OCI-LY7 (cell line): ENCODE measurements at regions not wholly inside any gene's neighbourhood (a gene's known extent, or its start where the extent isn't known, plus 50 kb on each side); places are given as distances from the start of the nearest gene placed in this dataset.

Source experiments
- BruUV-seq: library from RNA; stranded (reverse); fragments of 400-500 nt; replicated peaks from 2 replicates; lab custom pipeline; 2021; lab: Mats Ljungman, UMichigan
- CTCF ChIA-PET: fragments of 300-600 bp; sonication (Branson Sonifier 250); formaldehyde crosslinking; loops from one replicate; lab custom pipeline; 2022; ENCODE audit warnings: antibody characterized with exemption; ENCODE audit not compliant: unreplicated experiment; lab: Charles Lee
- POLR2A ChIA-PET: fragments of 300-600 bp; sonication (Branson Sonifier 250); formaldehyde crosslinking; loops from one replicate; lab custom pipeline; 2022; ENCODE audit warnings: antibody characterized with exemption; lab: Charles Lee
- DNase-seq: peaks from one replicate; pipeline ENCODE4 v3.0.0-alpha.2; 2015; ENCODE audit warnings: low spot score
- H2AFZ ChIP-seq: fragments of 200-600 bp; sonication (generic), shearing (Covaris generic); 2 replicates; pipeline ENCODE4 v1.6.1; 2014; ENCODE audit warnings: mild to moderate bottlenecking, antibody characterized with exemption, low read length, moderate library complexity
- H3K27ac ChIP-seq: fragments of 200-600 bp; sonication (generic); 2 replicates; pipeline ENCODE4 v1.5.1; 2014; ENCODE audit warnings: mixed run types, low read depth, mild to moderate bottlenecking, moderate library complexity, low read length, inconsistent platforms; ENCODE audit not compliant: poor library complexity, severe bottlenecking
- H3K36me3 ChIP-seq: fragments of 200-600 bp; sonication (generic); 2 replicates; pipeline ENCODE4 v1.6.1; 2014; ENCODE audit warnings: mild to moderate bottlenecking, antibody characterized with exemption, low read length, moderate library complexity, mixed read lengths; ENCODE audit not compliant: insufficient read depth
- H3K4me1 ChIP-seq: fragments of 200-600 bp; sonication (generic); 2 replicates; pipeline ENCODE4 v1.5.1; 2014; ENCODE audit warnings: mild to moderate bottlenecking, low read length; ENCODE audit not compliant: insufficient read depth, poor library complexity, severe bottlenecking
- H3K4me2 ChIP-seq: fragments of 200-600 bp; sonication (generic); 2 replicates; pipeline ENCODE4 v1.6.1; 2014; ENCODE audit warnings: mild to moderate bottlenecking, low read length
- H3K4me3 ChIP-seq: fragments of 200-600 bp; sonication (generic); 2 replicates; pipeline ENCODE4 v1.5.1; 2014; ENCODE audit warnings: mild to moderate bottlenecking, low read depth, low read length; ENCODE audit not compliant: poor library complexity, severe bottlenecking
- H3K79me2 ChIP-seq: fragments of 200-600 bp; sonication (generic); 2 replicates; pipeline ENCODE4 v1.6.1; 2016; ENCODE audit warnings: low read depth, mild to moderate bottlenecking, low read length, moderate library complexity, mixed read lengths; ENCODE audit not compliant: insufficient read depth
- H3K9me2 ChIP-seq: fragments of 200-600 bp; sonication (generic); 2 replicates; pipeline ENCODE4 v1.6.1; 2016; ENCODE audit warnings: mild to moderate bottlenecking, low read length, mixed read lengths; ENCODE audit not compliant: insufficient read depth
- H3K9me3 ChIP-seq: fragments of 200-600 bp; sonication (generic); 2 replicates; pipeline ENCODE4 v1.6.1; 2014; ENCODE audit warnings: mild to moderate bottlenecking, mixed run types, low read length, mixed read lengths
- H4K20me1 ChIP-seq: fragments of 200-600 bp; sonication (generic); 2 replicates; pipeline ENCODE4 v1.6.1; 2014; ENCODE audit warnings: mild to moderate bottlenecking, antibody characterized with exemption, low read length, moderate library complexity, mixed read lengths; ENCODE audit not compliant: insufficient read depth
- CTCF ChIP-seq: fragments of 200-600 bp; sonication (generic); conservative IDR thresholded peaks from 2 replicates; pipeline ENCODE4 v1.5.1; 2014; ENCODE audit warnings: mild to moderate bottlenecking, antibody characterized with exemption, low read length, moderate library complexity, mixed read lengths
- EZH2phosphoT487 ChIP-seq: fragments of 200-600 bp; sonication (generic); IDR thresholded peaks from 2 replicates; pipeline ENCODE4 v1.6.1; 2018; ENCODE audit warnings: low read depth, borderline replicate concordance, mild to moderate bottlenecking, mixed run types, antibody characterized with exemption, low read length, moderate library complexity, mixed read lengths
- intact Hi-C: fragments of 100-400 bp; cut with micrococcal nuclease; formaldehyde crosslinking; loops from one replicate; pipeline ENCODE4 v1.10.0; 2022; ENCODE audit not compliant: unreplicated experiment

- Histone ChIP-seq H3K9me2 (no peaks in the 10 kb centered on the region), H3K9me3 (no peaks in the 10 kb centered on the region), H3K36me3 (no peaks in the 10 kb centered on the region), H3K27ac (no peak overlapping the region), H3K4me2 (no peak overlapping the region), H3K4me1 (no peaks in the 10 kb centered on the region), H3K79me2 (no peaks in the 10 kb centered on the region), H3K4me3 (no peak overlapping the region), H4K20me1 (no peaks in the 10 kb centered on the region), H2AFZ (no peak overlapping the region)
- CTCF ChIA-PET: no interaction called here
- no peak for TF ChIP-seq EZH2phosphoT487
- TF ChIP-seq CTCF: no peak
- intact Hi-C loops: loop anchor here (1.0 kb wide), 1 partner anchor 28 kb away; no protein-coding TSS in a partner anchor
- POLR2A ChIA-PET: interaction anchor here (0.6 to 0.7 kb wide), 2 partner anchors 14 to 18 kb away, joined by 3 read pairs; no protein-coding TSS in a partner anchor
- DNase-seq: no peak
- no TSS peak for BruUV-seq
Measured at GRCh38 chr3:115562636-115563267, 60.6 kb upstream of the GAP43 start.

DNA sequence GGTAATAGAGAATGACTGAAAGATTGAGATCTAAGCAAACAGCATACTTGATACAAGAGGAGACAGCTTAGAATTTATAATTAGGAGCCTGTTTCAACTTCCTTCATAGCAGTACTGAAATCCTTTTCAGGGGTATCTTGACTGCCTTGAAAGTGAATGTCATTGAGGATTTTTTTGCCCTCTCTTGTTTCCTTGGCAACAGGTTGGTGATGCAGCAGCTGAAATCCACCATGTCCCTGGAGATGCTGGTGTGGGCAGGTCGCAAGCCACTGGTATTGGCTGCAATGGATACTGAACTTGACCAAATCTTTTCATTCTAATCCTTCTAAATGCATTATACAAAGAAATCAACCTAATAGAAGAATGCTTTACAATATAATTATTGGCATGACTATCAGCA, 59.3 kb upstream of the GAP43 start:
- no TSS peak for BruUV-seq
- no peaks in the 10 kb centered on the region for H3K4me1 ChIP-seq
- no peak overlapping the region for H3K4me3 ChIP-seq
- intact Hi-C loops: no loop called here
- no peak overlapping the region for H3K27ac ChIP-seq
- DNase-seq: no peak
- ChIA-PET CTCF (no interaction called here), POLR2A (interaction anchor here (0.5 to 1.1 kb wide), 2 partner anchors 23 to 34 kb away, joined by 3 to 4 read pairs; no protein-coding TSS in a partner anchor)
- H3K9me2 ChIP-seq: no peaks in the 10 kb centered on the region
- H4K20me1 ChIP-seq: no peaks in the 10 kb centered on the region
- no peaks in the 10 kb centered on the region for H3K79me2 ChIP-seq
- no peak overlapping the region for H3K4me2 ChIP-seq
- no peaks in the 10 kb centered on the region for H3K36me3 ChIP-seq
- no peak overlapping the region for H2AFZ ChIP-seq
- H3K9me3 ChIP-seq: no peaks in the 10 kb centered on the region
- no peak for TF ChIP-seq CTCF
- TF ChIP-seq EZH2phosphoT487: no peak

GRCh38 chr3:115571413-115571812, 51.9 kb upstream of the GAP43 start:
- no peaks in the 10 kb centered on the region for H4K20me1 ChIP-seq
- H3K9me3 ChIP-seq: no peaks in the 10 kb centered on the region
- H3K9me2 ChIP-seq: no peaks in the 10 kb centered on the region
- intact Hi-C loops: no loop called here
- no peak for DNase-seq
- no peak overlapping the region for H3K4me2 ChIP-seq
- H3K4me1 ChIP-seq: no peaks in the 10 kb centered on the region
- H3K79me2 ChIP-seq: no peaks in the 10 kb centered on the region
- no peak overlapping the region for H3K4me3 ChIP-seq
- H3K36me3 ChIP-seq: no peaks in the 10 kb centered on the region
- TF ChIP-seq CTCF (no peak), EZH2phosphoT487 (no peak)
- BruUV-seq: no TSS peak
- H3K27ac ChIP-seq: no peak overlapping the region
- CTCF ChIA-PET: no interaction called here
- H2AFZ ChIP-seq: no peak overlapping the region
- POLR2A ChIA-PET: interaction anchor here (1.0 kb wide), 1 partner anchor 31 kb away, joined by 3 read pairs; no protein-coding TSS in a partner anchor
